ENCODE measurements at regions not wholly inside any gene's neighbourhood (a gene's known extent, or its start where the extent isn't known, plus 50 kb on each side); places are given as distances from the start of the nearest gene placed in this dataset.

DNA sequence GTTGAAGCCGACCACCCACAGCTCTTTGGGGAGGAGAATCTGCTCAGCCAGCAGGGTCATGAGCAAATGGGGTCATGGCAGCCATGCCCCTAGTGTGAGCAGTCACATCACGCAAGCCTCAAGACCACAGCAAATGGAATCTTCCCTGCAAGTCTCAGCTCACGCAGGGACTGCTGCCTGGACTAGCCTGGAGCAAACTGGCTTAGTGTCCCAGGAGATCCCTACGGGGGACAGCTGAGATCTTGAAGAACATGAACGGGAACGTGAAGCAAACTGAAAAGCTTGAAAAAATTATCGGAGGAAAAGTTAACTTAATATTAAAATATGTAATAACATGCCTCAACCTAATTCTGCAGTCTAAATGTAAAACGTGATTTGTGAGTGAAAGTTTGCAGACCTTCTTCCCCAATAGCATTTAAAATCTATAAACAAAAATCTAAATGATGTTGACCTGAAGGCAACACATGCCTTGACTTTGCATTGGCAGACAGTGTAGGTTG is 118.4 kb downstream of the FAM124B start:
- TF ChIP-seq, protein P1, sequence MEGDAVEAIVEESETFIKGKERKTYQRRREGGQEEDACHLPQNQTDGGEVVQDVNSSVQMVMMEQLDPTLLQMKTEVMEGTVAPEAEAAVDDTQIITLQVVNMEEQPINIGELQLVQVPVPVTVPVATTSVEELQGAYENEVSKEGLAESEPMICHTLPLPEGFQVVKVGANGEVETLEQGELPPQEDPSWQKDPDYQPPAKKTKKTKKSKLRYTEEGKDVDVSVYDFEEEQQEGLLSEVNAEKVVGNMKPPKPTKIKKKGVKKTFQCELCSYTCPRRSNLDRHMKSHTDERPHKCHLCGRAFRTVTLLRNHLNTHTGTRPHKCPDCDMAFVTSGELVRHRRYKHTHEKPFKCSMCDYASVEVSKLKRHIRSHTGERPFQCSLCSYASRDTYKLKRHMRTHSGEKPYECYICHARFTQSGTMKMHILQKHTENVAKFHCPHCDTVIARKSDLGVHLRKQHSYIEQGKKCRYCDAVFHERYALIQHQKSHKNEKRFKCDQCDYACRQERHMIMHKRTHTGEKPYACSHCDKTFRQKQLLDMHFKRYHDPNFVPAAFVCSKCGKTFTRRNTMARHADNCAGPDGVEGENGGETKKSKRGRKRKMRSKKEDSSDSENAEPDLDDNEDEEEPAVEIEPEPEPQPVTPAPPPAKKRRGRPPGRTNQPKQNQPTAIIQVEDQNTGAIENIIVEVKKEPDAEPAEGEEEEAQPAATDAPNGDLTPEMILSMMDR (IDR thresholded peaks at IDR 0.05) = no peak
- TF ChIP-seq POLR2A (IDR thresholded peaks at IDR 0.05) = no peak
